ENCODE measurements at regions not wholly inside any gene's neighbourhood (a gene's known extent, or its start where the extent isn't known, plus 50 kb on each side); places are given as distances from the start of the nearest gene placed in this dataset.
"Not testable (repeated sequence)": the region's sequence is repeated elsewhere in the genome, so short reads cannot be mapped to it uniquely, and the experiment has no call there.

GRCh38 chr2:128671981-128672757, 353.5 kb upstream of the HS6ST1 start:
- DNase-seq: not testable (repeated sequence)

DNA sequence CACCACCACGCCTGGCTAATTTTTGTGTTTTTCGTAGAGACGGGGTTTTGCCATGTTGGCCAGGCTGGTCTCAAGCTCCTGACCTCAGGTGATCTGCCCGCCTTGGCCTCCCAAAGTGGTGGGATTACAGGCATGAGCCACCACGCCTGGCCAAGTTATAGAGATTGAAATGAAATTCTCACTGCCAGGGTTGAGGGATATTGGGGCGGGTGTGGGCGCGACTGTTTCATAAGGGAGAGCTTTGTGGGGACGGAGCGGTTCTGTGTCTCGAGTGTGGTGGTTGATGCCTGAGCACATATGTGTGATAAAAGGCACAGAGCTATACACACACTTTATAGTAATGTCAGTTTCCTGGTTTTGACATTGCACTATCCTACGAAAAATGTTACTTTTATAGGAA, 361.0 kb upstream of the HS6ST1 start:
- not testable (repeated sequence) for DNase-seq

- DNase-seq: no peak
Measured at GRCh38 chr2:128681507-128681906, 362.8 kb upstream of the HS6ST1 start.

DNA sequence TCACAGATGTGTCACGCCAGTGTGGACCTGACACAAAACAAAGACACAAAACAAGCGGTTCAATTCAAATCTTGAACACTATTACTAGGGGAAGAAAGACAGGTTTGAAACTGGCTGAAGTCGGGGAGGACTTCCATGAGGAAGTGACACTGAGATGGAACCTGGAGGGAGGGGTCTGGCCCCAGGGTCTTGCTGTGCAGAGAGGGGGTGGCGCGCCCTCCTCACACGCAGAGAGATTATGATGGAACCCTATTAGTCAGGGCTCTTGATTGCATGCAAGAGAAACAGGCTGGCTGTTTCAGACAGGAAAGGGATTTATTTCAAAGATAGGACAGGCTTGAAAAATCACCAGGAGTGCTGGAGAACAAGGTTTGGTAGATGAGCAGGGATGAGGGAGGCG, 363.6 kb upstream of the HS6ST1 start:
- no peak for DNase-seq

DNA sequence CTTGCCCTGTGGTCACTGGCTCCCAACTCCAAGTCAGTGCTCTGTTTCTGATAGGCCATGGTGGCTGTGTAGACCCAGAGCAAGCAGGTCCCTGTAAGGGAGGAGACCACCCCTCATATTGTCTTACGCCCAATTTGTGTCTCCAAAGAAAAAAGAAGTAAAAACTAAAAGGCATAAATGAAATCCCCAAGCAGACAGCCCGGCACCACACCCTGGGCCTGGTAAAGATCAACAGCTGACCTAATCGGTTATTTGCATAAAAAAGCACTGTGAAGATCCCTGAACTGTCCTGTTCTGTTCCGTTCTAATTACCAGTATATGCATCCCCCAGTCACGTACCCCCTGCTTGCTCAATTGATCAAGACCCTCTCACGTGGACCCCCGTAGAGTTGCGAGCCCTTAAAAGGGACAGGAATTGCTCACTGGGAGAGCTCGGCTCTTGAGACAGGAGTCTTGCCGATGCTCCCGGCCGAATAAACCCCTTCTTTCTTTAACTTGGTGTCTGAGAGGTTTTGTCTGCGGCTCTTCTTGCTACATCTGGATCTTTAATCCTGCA, 364.1 kb upstream of the HS6ST1 start:
- no peak for DNase-seq

GRCh38 chr2:128684523-128684922, 365.9 kb upstream of the HS6ST1 start:
- DNase-seq: no peak

DNA sequence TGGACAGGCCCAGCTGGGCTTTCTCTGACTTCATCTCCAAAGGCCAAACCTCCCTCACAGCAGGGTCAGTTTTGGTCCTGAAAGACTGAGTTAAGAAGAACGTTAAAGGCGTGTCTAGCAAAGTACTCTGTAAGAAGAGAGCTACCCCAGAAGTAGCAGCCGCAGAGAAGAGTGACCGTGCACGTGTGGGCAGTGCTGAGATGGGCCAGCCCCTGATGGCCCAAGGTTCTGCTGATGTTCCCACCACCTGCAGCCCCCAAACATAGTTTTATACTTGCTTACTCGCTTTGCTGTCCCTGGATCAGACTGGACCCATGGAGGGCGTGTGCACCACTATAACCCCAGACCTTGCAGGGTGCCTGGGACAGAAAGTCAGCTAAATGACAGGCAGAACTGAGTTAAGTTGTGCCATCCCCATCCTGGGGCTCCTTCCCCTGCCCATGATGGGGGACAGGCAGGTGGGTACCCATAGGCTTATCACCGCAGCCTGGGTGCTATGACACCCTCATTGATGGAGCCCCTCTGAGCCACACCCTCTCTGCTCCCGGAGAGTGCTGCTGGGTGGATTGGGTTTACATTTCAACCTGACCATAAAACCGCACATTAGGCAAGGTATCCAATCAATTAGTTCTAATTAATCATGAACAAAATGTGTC, 367.3 kb upstream of the HS6ST1 start:
- DNase-seq: no peak

DNA sequence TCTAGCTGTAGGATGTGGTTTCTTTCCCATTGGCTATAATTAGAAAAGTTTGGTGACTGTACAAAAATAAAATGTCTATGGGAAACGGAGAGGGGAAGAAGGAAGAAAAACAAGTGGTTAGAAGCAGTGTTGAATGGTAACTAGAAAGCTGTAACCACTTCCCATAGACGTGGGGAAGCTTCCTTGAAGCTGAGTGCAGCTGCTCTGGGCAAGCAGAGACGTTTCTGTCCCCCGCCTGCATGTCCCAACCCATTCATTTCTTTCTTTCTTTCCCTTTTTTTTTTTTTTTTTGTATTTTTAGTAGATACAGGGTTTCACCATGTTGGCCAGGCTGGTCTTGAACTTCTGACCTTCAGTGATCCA, 367.8 kb upstream of the HS6ST1 start:
- DNase-seq: no peak

DNA sequence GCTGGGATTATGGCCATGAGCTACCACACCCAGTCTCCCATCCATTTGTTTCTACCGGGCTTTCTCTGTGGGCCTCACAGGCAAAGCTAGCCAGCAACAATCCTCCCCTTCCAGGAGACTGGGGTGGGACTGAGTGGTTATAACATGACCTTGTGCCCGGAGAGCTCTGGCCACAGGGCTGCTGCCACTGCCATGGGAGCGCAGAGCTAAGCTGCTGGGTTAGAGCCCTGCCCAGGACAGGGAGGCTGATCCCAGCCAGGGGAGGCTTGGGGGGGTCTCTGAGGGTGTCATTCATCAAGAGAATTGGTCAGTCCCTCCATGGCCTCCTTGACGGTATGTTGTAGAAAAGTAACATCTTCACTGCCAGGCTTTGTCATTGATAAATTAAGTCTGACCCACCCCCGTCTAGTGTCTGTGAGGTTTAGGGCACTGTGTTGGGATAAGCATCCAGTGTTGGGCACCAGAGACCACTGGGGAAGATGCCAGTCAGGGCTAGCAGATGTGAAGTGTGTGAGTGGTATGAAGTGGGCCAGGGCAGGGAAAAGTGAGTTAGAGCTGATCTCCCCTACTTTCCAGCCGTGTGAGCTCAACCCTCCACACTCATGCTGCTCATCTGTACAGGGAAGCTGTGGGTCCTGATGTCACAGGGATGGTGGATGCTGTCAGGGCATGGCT, 368.4 kb upstream of the HS6ST1 start:
- no peak for DNase-seq

- no peak for DNase-seq
Measured at GRCh38 chr2:128687565-128687964, 368.9 kb upstream of the HS6ST1 start.

- DNase-seq: no peak
Measured at GRCh38 chr2:128689971-128690370, 371.3 kb upstream of the HS6ST1 start.

- DNase-seq: no peak
Measured at GRCh38 chr2:128690431-128690830, 371.8 kb upstream of the HS6ST1 start.

GRCh38 chr2:128690869-128691268, 372.2 kb upstream of the HS6ST1 start:
- no peak for DNase-seq

DNA sequence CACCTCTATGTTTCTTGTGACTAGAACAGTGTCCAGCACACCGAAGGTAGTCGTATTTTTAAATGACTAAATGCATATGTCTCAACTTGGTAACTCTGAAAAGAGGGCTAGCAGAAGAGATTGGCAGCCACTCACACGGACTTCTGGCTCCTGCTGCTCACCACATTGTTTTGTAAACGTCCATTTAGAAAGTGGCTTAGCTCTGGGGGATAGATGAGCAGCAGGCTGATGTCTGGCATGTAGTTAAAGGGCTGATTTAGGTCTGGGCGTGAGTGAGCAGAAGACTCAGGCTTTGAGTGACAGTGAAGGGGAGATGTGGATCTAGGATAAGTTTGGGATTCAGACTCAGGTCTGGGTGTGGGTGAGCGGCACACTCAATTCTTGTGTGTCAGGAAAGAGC, 372.9 kb upstream of the HS6ST1 start:
- DNase-seq: no peak

DNA sequence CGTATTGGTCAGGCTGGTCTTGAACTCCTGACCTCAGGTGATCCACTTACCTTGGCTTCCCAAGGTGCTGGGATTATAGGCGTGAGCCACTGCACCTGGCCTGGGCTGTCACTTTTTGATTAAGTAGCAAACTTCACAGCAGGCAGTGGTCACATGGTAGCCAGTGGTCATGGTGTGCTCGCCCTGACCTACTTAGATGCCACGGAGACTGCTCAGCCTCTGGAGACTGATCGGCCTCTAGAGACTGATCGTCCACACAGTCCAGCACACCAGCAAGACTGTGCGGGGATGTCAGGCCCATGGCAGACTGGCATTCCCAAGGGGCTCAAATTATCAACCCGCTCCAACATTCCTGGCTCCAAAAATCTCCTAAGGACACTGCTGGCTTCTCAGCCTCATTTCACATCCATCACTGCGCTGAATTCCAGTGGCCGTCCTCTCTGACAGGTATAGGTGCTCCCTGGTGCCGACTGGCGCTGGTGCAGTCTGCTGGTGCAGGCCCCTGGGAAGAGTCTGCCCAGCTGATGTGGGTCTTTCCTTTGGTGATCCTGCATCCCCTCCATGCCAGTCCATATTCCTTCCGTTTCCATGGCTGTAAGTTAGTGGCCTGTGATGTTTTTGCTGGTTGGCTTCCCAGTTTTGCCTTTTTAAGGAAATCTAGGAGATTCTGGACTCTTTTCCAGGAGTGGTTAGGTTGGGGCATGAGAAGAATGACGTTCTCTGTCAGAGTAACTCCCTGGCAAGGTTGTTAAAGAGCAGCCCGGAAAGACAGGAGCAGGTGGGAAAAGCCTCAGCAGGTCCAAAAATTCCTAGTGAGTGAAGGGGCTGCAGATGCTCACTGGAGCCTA, 374.5 kb upstream of the HS6ST1 start:
- DNase-seq: no peak

GRCh38 chr2:128693743-128694029, 375.0 kb upstream of the HS6ST1 start:
- no peak for DNase-seq

DNA sequence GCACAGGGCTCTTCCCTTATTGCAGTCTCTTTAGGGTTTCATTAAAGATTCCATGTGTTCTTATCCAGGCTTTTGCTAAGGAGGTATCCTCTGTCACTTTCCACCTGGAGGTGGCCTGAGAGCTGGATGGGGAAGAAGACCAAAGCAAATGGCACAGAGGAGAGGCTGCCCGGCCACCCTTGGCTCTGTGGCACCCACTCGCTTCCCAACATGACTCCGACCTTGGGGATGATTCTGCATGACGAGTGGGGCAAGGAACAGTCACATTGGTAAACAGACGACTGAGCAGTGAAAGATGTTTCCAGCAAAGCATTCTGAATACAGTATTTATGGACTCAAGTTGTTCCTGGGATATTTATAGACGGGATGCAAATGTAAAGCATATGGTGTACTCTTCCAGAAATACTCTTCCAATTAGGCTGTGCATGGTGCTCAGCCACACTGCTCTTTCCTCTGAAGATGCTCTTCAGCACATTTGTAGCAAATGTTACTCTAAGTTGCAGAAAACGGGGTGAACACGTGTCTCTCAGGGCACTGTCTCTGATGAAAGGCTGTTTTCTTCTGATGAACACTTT, 377.1 kb upstream of the HS6ST1 start:
- no peak for DNase-seq

DNA sequence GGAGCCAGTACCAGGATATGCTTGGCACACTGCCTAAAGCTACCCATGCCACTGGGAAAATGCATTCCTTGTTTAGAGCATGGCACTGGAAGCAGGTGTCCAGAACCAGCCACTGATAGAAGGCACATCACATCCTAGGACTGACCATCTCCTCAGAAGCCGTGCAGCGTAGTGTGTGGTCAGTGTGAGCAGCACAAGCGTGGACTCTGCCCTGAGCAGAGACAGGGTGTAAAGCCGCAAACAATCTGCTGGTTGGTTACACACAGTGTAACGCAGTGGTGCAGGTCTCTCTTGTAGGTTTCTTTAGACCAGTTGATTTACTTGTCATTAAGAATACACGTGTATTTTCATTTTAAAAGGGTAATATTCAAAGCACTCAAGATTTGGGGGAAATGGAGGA, 377.8 kb upstream of the HS6ST1 start:
- DNase-seq: no peak

DNA sequence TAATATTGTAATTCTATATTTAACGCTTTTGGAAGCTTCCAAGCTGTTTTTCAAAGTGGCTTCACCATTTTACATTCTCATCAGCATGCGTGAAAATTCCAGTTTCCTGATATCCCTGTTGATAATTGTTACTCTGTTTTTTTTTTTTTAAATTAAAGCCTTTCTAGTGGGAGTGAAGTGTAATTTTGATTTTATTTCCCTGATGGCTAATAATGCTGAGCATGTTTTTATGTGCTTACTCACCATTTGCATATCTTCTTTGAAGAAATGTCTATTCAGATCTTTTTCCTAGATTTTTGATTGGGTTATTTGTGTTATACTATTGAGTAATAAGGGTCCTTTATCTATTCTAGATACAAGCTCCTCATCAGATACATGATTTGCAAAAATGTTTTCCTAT, 382.8 kb upstream of the HS6ST1 start:
- no peak for DNase-seq

- no peak for DNase-seq
Measured at GRCh38 chr2:128702616-128703015, 383.9 kb upstream of the HS6ST1 start.

GRCh38 chr2:128708106-128708816, 389.6 kb upstream of the HS6ST1 start:
- DNase-seq: no peak

- DNase-seq: no peak
Measured at GRCh38 chr2:128710242-128710641, 391.6 kb upstream of the HS6ST1 start.

Measured in cerebellar nuclear complex (tissue), 1 donor.